ENCODE measurements at regions not wholly inside any gene's neighbourhood (a gene's known extent, or its start where the extent isn't known, plus 50 kb on each side); places are given as distances from the start of the nearest gene placed in this dataset.

DNA sequence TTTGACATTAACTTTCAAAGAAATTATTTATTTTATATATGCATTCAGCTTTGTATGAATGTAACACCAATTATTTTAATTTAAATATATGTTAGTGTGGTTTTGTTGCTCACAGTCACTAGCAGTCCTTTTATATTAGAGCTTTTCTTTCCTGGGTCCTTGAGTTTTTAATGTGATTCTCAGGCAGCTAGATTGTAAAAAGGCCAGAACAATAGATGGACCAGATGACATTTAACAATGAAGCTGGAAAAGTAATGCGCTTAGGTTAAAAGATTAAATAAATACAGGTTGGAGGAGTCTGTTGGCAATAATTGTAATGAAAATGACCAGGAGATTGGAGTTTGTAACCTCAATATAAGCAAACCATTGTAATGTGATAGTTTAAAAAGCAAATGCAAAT lies 171.1 kb downstream of the FTCDNL1 start:
- Histone ChIP-seq H3K4me3 (no peak overlapping the region), H3K9me3 (no peaks in the 10 kb centered on the region), H3K36me3 (replicated peaks in 1 of 2; ENCODE audit: insufficient read depth in 1 of 2, low read depth in 2 of 2) (no peaks in the 10 kb centered on the region), H3K27me3 (no peaks in the 10 kb centered on the region), H3K27ac (no peak overlapping the region), H3K4me1 (no peaks in the 10 kb centered on the region)
- TF ChIP-seq POLR2A (IDR thresholded peaks at IDR 0.05) (no peak), CTCF (IDR thresholded peaks at IDR 0.05) (no peak)
- WGBS, 2 donors: 90 to 91% methylated on average over 1 of the region's 1 CpG
- DNase-seq (no peak), ATAC-seq (no peak)
- intact Hi-C loops (cut with DNase I): no loop called here

DNA sequence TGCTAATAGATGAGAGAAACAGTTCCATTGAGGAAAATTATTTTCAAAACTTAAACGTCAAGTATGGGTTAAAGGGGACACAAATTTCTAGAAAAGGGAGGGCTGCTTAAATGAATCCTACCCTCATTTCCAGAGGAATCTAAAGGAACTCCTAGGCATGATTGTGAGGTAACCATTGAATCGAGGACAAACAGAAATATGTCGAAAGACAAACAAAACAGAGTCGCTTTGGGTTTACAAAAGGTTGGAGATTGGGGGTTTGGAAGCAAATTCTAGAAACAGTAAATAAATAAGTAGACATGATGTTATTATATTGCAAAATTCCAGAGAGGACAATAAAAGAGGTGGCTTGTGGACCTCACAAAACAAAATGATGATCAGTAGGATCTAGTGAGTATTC lies 173.1 kb downstream of the FTCDNL1 start:
- no peak for TF ChIP-seq CTCF (IDR thresholded peaks at IDR 0.05)
- no peak for TF ChIP-seq POLR2A (IDR thresholded peaks at IDR 0.05)
- intact Hi-C loops (cut with DNase I): no loop called here
- H3K27me3 ChIP-seq: no peaks in the 10 kb centered on the region
- ATAC-seq (no peak), DNase-seq (no peak)
- no peak overlapping the region for H3K27ac ChIP-seq
- WGBS, 2 donors: 38 to 43% methylated on average over 4 of the region's 4 CpGs
- no peaks in the 10 kb centered on the region for H3K4me1 ChIP-seq
- no peaks in the 10 kb centered on the region for H3K36me3 ChIP-seq (replicated peaks in 1 of 2; ENCODE audit: insufficient read depth in 1 of 2, low read depth in 2 of 2)
- H3K4me3 ChIP-seq: no peak overlapping the region
- no peaks in the 10 kb centered on the region for H3K9me3 ChIP-seq

GRCh38 chr2:199668645-199669044 lies 182.3 kb downstream of the FTCDNL1 start:
- Histone ChIP-seq H3K27ac (no peak overlapping the region), H3K4me3 (no peak overlapping the region), H3K27me3 (no peaks in the 10 kb centered on the region), H3K36me3 (replicated peaks in 1 of 2; ENCODE audit: insufficient read depth in 1 of 2, low read depth in 2 of 2) (no peaks in the 10 kb centered on the region), H3K4me1 (no peaks in the 10 kb centered on the region), H3K9me3 (no peaks in the 10 kb centered on the region)
- 48 to 51% methylated on average over 3 of the region's 3 CpGs for WGBS, 2 donors
- intact Hi-C loops (cut with DNase I): no loop called here
- no peak for DNase-seq
- no peak for ATAC-seq
- TF ChIP-seq POLR2A (IDR thresholded peaks at IDR 0.05): no peak
- TF ChIP-seq CTCF (IDR thresholded peaks at IDR 0.05): no peak

DNA sequence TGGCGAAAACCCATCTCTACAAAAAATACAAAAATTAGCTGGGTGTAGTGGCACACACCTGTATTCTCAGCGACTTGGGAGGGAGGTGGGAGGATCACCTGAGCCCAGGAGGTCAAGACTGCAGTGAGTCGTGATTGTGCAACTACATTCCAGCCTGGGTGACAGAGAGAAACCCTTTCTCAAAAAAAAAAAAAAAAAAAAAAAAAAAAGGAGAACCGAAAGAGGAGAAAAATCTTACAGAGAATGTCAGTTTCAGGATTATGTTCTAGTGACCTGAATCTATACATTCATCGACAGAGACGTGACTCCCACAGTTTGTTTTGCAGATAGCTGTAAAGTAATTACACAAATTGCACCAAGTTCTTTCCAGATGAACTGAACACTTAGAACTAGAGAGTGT lies 187.8 kb downstream of the FTCDNL1 start:
- no peak for DNase-seq
- no peaks in the 10 kb centered on the region for H3K36me3 ChIP-seq (replicated peaks in 1 of 2; ENCODE audit: insufficient read depth in 1 of 2, low read depth in 2 of 2)
- H3K27ac ChIP-seq: no peak overlapping the region
- intact Hi-C loops (cut with DNase I): no loop called here
- no peak for ATAC-seq
- H3K9me3 ChIP-seq: no peaks in the 10 kb centered on the region
- no peak overlapping the region for H3K4me3 ChIP-seq
- TF ChIP-seq POLR2A (IDR thresholded peaks at IDR 0.05) (no peak), CTCF (IDR thresholded peaks at IDR 0.05) (no peak)
- no peaks in the 10 kb centered on the region for H3K4me1 ChIP-seq
- WGBS, 2 donors: 32 to 42% methylated on average over 6 of the region's 6 CpGs
- no peaks in the 10 kb centered on the region for H3K27me3 ChIP-seq

- H3K9me3 ChIP-seq: no peaks in the 10 kb centered on the region
- intact Hi-C loops (cut with DNase I): no loop called here
- no peaks in the 10 kb centered on the region for H3K36me3 ChIP-seq (replicated peaks in 1 of 2; ENCODE audit: insufficient read depth in 1 of 2, low read depth in 2 of 2)
- TF ChIP-seq CTCF (IDR thresholded peaks at IDR 0.05) (no peak), POLR2A (IDR thresholded peaks at IDR 0.05) (no peak)
- no peak for ATAC-seq
- WGBS, 2 donors: 58 to 68% methylated on average over 8 of the region's 8 CpGs
- no peak for DNase-seq
- H3K27ac ChIP-seq: no peak overlapping the region
- H3K4me3 ChIP-seq: no peak overlapping the region
- no peaks in the 10 kb centered on the region for H3K4me1 ChIP-seq
- H3K27me3 ChIP-seq: no peaks in the 10 kb centered on the region
Observed at GRCh38 chr2:199662255-199662654, 188.7 kb downstream of the FTCDNL1 start.
